ENCODE measurements at regions not wholly inside any gene's neighbourhood (a gene's known extent, or its start where the extent isn't known, plus 50 kb on each side); places are given as distances from the start of the nearest gene placed in this dataset.
"Not testable (repeated sequence)": the region's sequence is repeated elsewhere in the genome, so short reads cannot be mapped to it uniquely, and the experiment has no call there.

- no peak overlapping the region for H3K27ac ChIP-seq
- no peaks in the 10 kb centered on the region for H4K20me1 ChIP-seq (ENCODE audit: insufficient read depth, poor library complexity, severe bottlenecking)
- H2AFZ ChIP-seq = no peak overlapping the region
- H3K27me3 ChIP-seq = no peaks in the 10 kb centered on the region
- 65% methylated on average over 3 of the region's 3 CpGs for WGBS (ENCODE audit: low lambda C conversion rate, missing lambda C conversion rate)
- H3K4me2 ChIP-seq = no peak overlapping the region
- TF ChIP-seq CTCF (IDR thresholded peaks at IDR 0.05; ENCODE audit: poor library complexity) (no peak), EZH2phosphoT487 (IDR thresholded peaks at IDR 0.05; ENCODE audit: low read depth, severe bottlenecking, unreplicated experiment) (no peak), EZH2 (IDR thresholded peaks at IDR 0.05; ENCODE audit: borderline replicate concordance) (no peak)
- no peak for DNase-seq (ENCODE audit: low spot score)
- no peaks in the 10 kb centered on the region for H3K9me3 ChIP-seq (ENCODE audit: low read depth)
- H3K9me2 ChIP-seq (replicated peaks; ENCODE audit: insufficient read depth) = no peaks in the 10 kb centered on the region
- H3K4me1 ChIP-seq (ENCODE audit: insufficient read depth) = no peaks in the 10 kb centered on the region
- H3K36me3 ChIP-seq (replicated peaks; ENCODE audit: insufficient read depth, low read depth) = no peaks in the 10 kb centered on the region
- no peak overlapping the region for H3K4me3 ChIP-seq
- no peaks in the 10 kb centered on the region for H3K79me2 ChIP-seq
Measured at GRCh38 chr2:192899466-192899865, 704.7 kb upstream of the TMEFF2 start.

- not testable (repeated sequence) for H3K27ac ChIP-seq; H3K4me3 ChIP-seq; DNase-seq (ENCODE audit: low spot score); H2AFZ ChIP-seq; H3K4me2 ChIP-seq; H4K20me1 ChIP-seq (ENCODE audit: insufficient read depth, poor library complexity, severe bottlenecking); H3K9me2 ChIP-seq (replicated peaks; ENCODE audit: insufficient read depth); H3K36me3 ChIP-seq (replicated peaks; ENCODE audit: insufficient read depth, low read depth); H3K9me3 ChIP-seq (ENCODE audit: low read depth); H3K79me2 ChIP-seq; H3K27me3 ChIP-seq; H3K4me1 ChIP-seq (ENCODE audit: insufficient read depth)
- WGBS (ENCODE audit: low lambda C conversion rate, missing lambda C conversion rate) = over 99% methylated on average over 17 of the region's 29 CpGs
Measured at GRCh38 chr2:192893976-192894375, 699.2 kb upstream of the TMEFF2 start.

GRCh38 chr2:192888109-192888508, 693.4 kb upstream of the TMEFF2 start:
- Histone ChIP-seq H3K4me2 (no peak overlapping the region), H4K20me1 (ENCODE audit: insufficient read depth, poor library complexity, severe bottlenecking) (no peaks in the 10 kb centered on the region), H3K9me2 (replicated peaks; ENCODE audit: insufficient read depth) (no peaks in the 10 kb centered on the region), H3K9me3 (ENCODE audit: low read depth) (no peaks in the 10 kb centered on the region), H3K79me2 (no peaks in the 10 kb centered on the region), H3K36me3 (replicated peaks; ENCODE audit: insufficient read depth, low read depth) (no peaks in the 10 kb centered on the region), H2AFZ (no peak overlapping the region), H3K27ac (no peak overlapping the region), H3K4me1 (ENCODE audit: insufficient read depth) (peaks cover 3% of the 10 kb centered on the region), H3K27me3 (no peaks in the 10 kb centered on the region), H3K4me3 (no peak overlapping the region)
- no peak for DNase-seq (ENCODE audit: low spot score)
- no peak for TF ChIP-seq CTCF (IDR thresholded peaks at IDR 0.05; ENCODE audit: poor library complexity)

GRCh38 chr2:192887337-192887736, 692.6 kb upstream of the TMEFF2 start:
- TF ChIP-seq EZH2 (IDR thresholded peaks at IDR 0.05; ENCODE audit: borderline replicate concordance) (no peak), CTCF (IDR thresholded peaks at IDR 0.05; ENCODE audit: poor library complexity) (no peak), EZH2phosphoT487 (IDR thresholded peaks at IDR 0.05; ENCODE audit: low read depth, severe bottlenecking, unreplicated experiment) (no peak)
- Histone ChIP-seq H3K27ac (no peak overlapping the region), H3K4me1 (ENCODE audit: insufficient read depth) (peaks cover 3% of the 10 kb centered on the region), H3K27me3 (no peaks in the 10 kb centered on the region), H3K9me2 (replicated peaks; ENCODE audit: insufficient read depth) (no peaks in the 10 kb centered on the region), H3K4me3 (no peak overlapping the region), H3K36me3 (replicated peaks; ENCODE audit: insufficient read depth, low read depth) (no peaks in the 10 kb centered on the region), H4K20me1 (ENCODE audit: insufficient read depth, poor library complexity, severe bottlenecking) (no peaks in the 10 kb centered on the region), H2AFZ (no peak overlapping the region), H3K79me2 (no peaks in the 10 kb centered on the region), H3K4me2 (no peak overlapping the region), H3K9me3 (ENCODE audit: low read depth) (no peaks in the 10 kb centered on the region)
- no peak for DNase-seq (ENCODE audit: low spot score)
- WGBS (ENCODE audit: low lambda C conversion rate, missing lambda C conversion rate) = 67% methylated on average over 1 of the region's 1 CpG

Measured in hepatocyte (in vitro differentiated cells).